ENCODE measurements at regions not wholly inside any gene's neighbourhood (a gene's known extent, or its start where the extent isn't known, plus 50 kb on each side); places are given as distances from the start of the nearest gene placed in this dataset.

GRCh38 chr6:88519301-88520016 lies 353.3 kb upstream of the CNR1 start:
- TF ChIP-seq CTCF (conservative IDR thresholded peaks at IDR 0.05) = no peak
- TF ChIP-seq EZH2 (IDR thresholded peaks at IDR 0.05; ENCODE audit: low read depth) = no peak
